HEK293T (cell line): ENCODE measurements at regions not wholly inside any gene's neighbourhood (a gene's known extent, or its start where the extent isn't known, plus 50 kb on each side); places are given as distances from the start of the nearest gene placed in this dataset.

Experiments used
- ARNT ChIP-seq: fragments of 450-650 bp; IDR thresholded peaks from 2 replicates; pipeline ENCODE4 v1.6.1; 2017; ENCODE audit warnings: mild to moderate bottlenecking
- ELF4 ChIP-seq: fragments of 450-650 bp; IDR thresholded peaks from 2 replicates; pipeline ENCODE4 v1.6.1; 2017; ENCODE audit warnings: antibody characterized with exemption
- FOXA1 ChIP-seq: fragments of 450-650 bp; IDR thresholded peaks from 2 replicates; pipeline ENCODE4 v1.6.1; 2016; ENCODE audit warnings: mild to moderate bottlenecking
- FOXM1 ChIP-seq: fragments of 450-650 bp; IDR thresholded peaks from 2 replicates; pipeline ENCODE4 v1.6.1; 2017; ENCODE audit warnings: mild to moderate bottlenecking, borderline replicate concordance
- HDGF ChIP-seq: fragments of 450-650 bp; IDR thresholded peaks from 2 replicates; pipeline ENCODE4 v1.6.1; 2017; ENCODE audit warnings: antibody characterized with exemption, borderline replicate concordance
- TF ChIP-seq, protein P1 (sequence below): fragments of 450-650 bp; IDR thresholded peaks from 2 replicates; pipeline ENCODE4 v1.6.1; 2016

DNA sequence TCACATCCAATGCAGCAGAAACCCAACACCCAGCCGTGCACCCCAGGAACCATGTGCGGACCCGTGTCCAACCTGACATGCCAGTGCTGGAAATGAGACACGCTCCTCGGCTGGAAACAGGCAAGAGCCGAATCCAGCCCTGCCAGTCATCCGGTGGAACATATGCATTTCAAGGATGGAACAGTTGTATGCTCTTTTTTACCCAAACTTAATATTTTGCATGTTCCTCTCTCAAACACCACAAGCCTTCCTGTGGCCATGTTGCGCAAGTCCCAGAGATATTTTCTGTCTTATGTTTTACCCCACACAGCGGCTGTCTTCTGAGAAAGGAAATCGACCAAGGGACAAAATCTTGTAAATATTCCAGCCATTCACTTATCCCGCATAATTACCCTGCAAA is 196.9 kb downstream of the BCL11B start:
- TF ChIP-seq FOXA1 = no peak
- TF ChIP-seq ARNT = no peak
- TF ChIP-seq HDGF = no peak
- TF ChIP-seq, protein P1, sequence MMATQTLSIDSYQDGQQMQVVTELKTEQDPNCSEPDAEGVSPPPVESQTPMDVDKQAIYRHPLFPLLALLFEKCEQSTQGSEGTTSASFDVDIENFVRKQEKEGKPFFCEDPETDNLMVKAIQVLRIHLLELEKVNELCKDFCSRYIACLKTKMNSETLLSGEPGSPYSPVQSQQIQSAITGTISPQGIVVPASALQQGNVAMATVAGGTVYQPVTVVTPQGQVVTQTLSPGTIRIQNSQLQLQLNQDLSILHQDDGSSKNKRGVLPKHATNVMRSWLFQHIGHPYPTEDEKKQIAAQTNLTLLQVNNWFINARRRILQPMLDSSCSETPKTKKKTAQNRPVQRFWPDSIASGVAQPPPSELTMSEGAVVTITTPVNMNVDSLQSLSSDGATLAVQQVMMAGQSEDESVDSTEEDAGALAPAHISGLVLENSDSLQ = no peak
- no peak for TF ChIP-seq FOXM1
- no peak for TF ChIP-seq ELF4
